HepG2 (cell line): ENCODE measurements at regions not wholly inside any gene's neighbourhood (a gene's known extent, or its start where the extent isn't known, plus 50 kb on each side); places are given as distances from the start of the nearest gene placed in this dataset.

Experiments
- ATAC-seq: fragments of 200-7000 bp; cut with Tn5 transposase; 3 replicates; pipeline ENCODE4 v1.9.1; 2020; ENCODE audit warnings: mild to moderate bottlenecking, moderate library complexity
- BruUV-seq: library from RNA; stranded (reverse); fragments of 400-500 nt; replicated peaks from 2 replicates; lab custom pipeline; 2021; lab: Mats Ljungman, UMichigan
- CTCF ChIA-PET: fragments of 300-600 bp; formaldehyde crosslinking; extraction: SDS; loops from one replicate; lab custom pipeline; 2021; ENCODE audit warnings: low total read pairs, inconsistent platforms, low intra/inter-chr PET ratio; lab: Yijun Ruan, JAX
- POLR2A ChIA-PET: fragments of 350-600 bp; sonication (Branson Sonifier 250); formaldehyde crosslinking; loops from one replicate; lab custom pipeline; 2020; ENCODE audit warnings: antibody characterized with exemption, inconsistent platforms; lab: Yijun Ruan, JAX
- DNase-seq: peaks from one replicate; pipeline ENCODE4 v3.0.0-alpha.2; 2015; ENCODE audit warnings: low spot score
- FAIRE-seq: peaks from 3 replicates; lab custom pipeline; 2011; peaks lifted over from hg19 to GRCh38; lab: Jason Lieb, UNC
- H2AFZ ChIP-seq: one replicate; pipeline ENCODE4 v1.6.1; 2011; ENCODE audit warnings: low read length, inconsistent platforms
- H3K27ac ChIP-seq: fragments of 300-600 bp; 3 replicates; pipeline ENCODE4 v1.8.0; 2011; ENCODE audit warnings: mixed run types, mild to moderate bottlenecking, mixed read lengths, low read length, inconsistent platforms; ENCODE audit not compliant: insufficient read depth; ENCODE audit errors: extremely low read length
- H3K27me3 ChIP-seq, 2 experiments: fragments of 200-600 bp in 1 of 2; 2 replicates in 1 of 2; 3 replicates in 1 of 2; pipeline versions ENCODE4 v1.6.0 to v1.8.0; 2011; ENCODE audit warnings: low read length in 2 of 2, mild to moderate bottlenecking in 2 of 2, moderate library complexity in 2 of 2, inconsistent platforms in 1 of 2; ENCODE audit not compliant: insufficient read depth in 2 of 2, control insufficient read depth in 1 of 2
- H3K36me3 ChIP-seq, 2 experiments: fragments of 200-600 bp in 1 of 2; replicated peaks in 1 of 2; 2 replicates in 1 of 2; 3 replicates in 1 of 2; pipeline versions ENCODE4 v1.5.1 to v1.8.0; 2011; ENCODE audit warnings: low read length in 2 of 2, inconsistent platforms in 1 of 2; ENCODE audit not compliant: insufficient read depth in 2 of 2, control insufficient read depth in 1 of 2
- H3K4me1 ChIP-seq: 2 replicates; pipeline ENCODE4 v1.5.1; 2012; ENCODE audit warnings: low read length, inconsistent platforms; ENCODE audit not compliant: insufficient read depth
- H3K4me2 ChIP-seq: 2 replicates; pipeline ENCODE4 v1.6.0; 2011; ENCODE audit warnings: low read depth, low read length, inconsistent platforms
- H3K4me3 ChIP-seq, 3 experiments: fragments of 200-600 bp in 1 of 3; sonication (generic), shearing (Covaris generic) in 1 of 3; replicated peaks in 1 of 3; 2 replicates each; pipeline ENCODE4 v1.5.1; 2011 to 2016; ENCODE audit warnings: low read length in 3 of 3, inconsistent platforms in 2 of 3, low read depth in 2 of 3, mild to moderate bottlenecking in 2 of 3, control low read depth in 1 of 3, mixed read lengths in 1 of 3; ENCODE audit not compliant: insufficient read depth in 1 of 3
- H3K79me2 ChIP-seq: one replicate; pipeline ENCODE4 v1.6.1; 2011; ENCODE audit warnings: low read length, inconsistent platforms; ENCODE audit not compliant: insufficient read depth
- H3K9ac ChIP-seq: 2 replicates; pipeline ENCODE4 v1.6.0; 2011; ENCODE audit warnings: mild to moderate bottlenecking, low read depth, low read length, inconsistent platforms; ENCODE audit not compliant: insufficient read depth
- H3K9me3 ChIP-seq: 2 replicates; pipeline ENCODE4 v1.5.1; 2012; ENCODE audit warnings: mild to moderate bottlenecking, low read length
- H4K20me1 ChIP-seq: 2 replicates; pipeline ENCODE4 v1.6.0; 2011; ENCODE audit warnings: inconsistent platforms, mild to moderate bottlenecking, low read length, moderate library complexity; ENCODE audit not compliant: insufficient read depth
- ARNT2 ChIP-seq: sonication (generic); formaldehyde crosslinking; IDR thresholded peaks from 2 replicates; pipeline ENCODE4 v1.8.0; 2022; ENCODE audit warnings: mild to moderate bottlenecking, low read depth, missing genetic modification reagents, moderate library complexity
- KDM4B ChIP-seq: sonication (generic); formaldehyde crosslinking; IDR thresholded peaks from 2 replicates; pipeline ENCODE4 v1.4.0; 2020; ENCODE audit warnings: missing genetic modification reagents
- MZF1 ChIP-seq: sonication (generic); formaldehyde crosslinking; IDR thresholded peaks from 2 replicates; pipeline ENCODE4 v1.8.1; 2023; ENCODE audit warnings: mild to moderate bottlenecking, missing genetic modification reagents, borderline replicate concordance
- NR2F2 ChIP-seq: IDR thresholded peaks from 2 replicates; pipeline ENCODE4 v1.6.1; 2012; ENCODE audit warnings: low read depth, inconsistent platforms, borderline replicate concordance
- ONECUT2 ChIP-seq: sonication (generic); formaldehyde crosslinking; IDR thresholded peaks from 2 replicates; pipeline ENCODE4 v1.4.0; 2020; ENCODE audit warnings: missing genetic modification reagents
- REL ChIP-seq: sonication (generic); formaldehyde crosslinking; conservative IDR thresholded peaks from 2 replicates; pipeline ENCODE4 v1.8.0; 2022; ENCODE audit warnings: mild to moderate bottlenecking, missing genetic modification reagents, moderate library complexity
- SIX1 ChIP-seq: sonication (generic); formaldehyde crosslinking; IDR thresholded peaks from 2 replicates; pipeline ENCODE4 v1.4.0; 2020; ENCODE audit warnings: missing genetic modification reagents, borderline replicate concordance
- SIX4 ChIP-seq: sonication (generic); formaldehyde crosslinking; IDR thresholded peaks from 2 replicates; pipeline ENCODE4 v1.4.0; 2020; ENCODE audit warnings: missing genetic modification reagents
- ZFAT ChIP-seq: sonication (generic); formaldehyde crosslinking; conservative IDR thresholded peaks from 2 replicates; pipeline ENCODE4 v1.8.1; 2023; ENCODE audit warnings: missing genetic modification reagents, inconsistent platforms
- ZHX2 ChIP-seq, 2 experiments: sonication (generic) in 1 of 2; formaldehyde crosslinking in 1 of 2; IDR thresholded peaks; 2 replicates each; pipeline versions ENCODE4 v1.6.1 to v1.9.0; 2014 to 2022; ENCODE audit warnings: antibody characterized with exemption in 1 of 2, borderline replicate concordance in 1 of 2, inconsistent platforms in 1 of 2, low read depth in 1 of 2, missing genetic modification reagents in 1 of 2
- ZNF263 ChIP-seq: sonication (generic); formaldehyde crosslinking; IDR thresholded peaks from 2 replicates; pipeline ENCODE4 v1.4.0; 2020; ENCODE audit warnings: missing genetic modification reagents
- ZNF329 ChIP-seq: sonication (generic); formaldehyde crosslinking; IDR thresholded peaks from 2 replicates; pipeline ENCODE4 v1.9.0; 2021; ENCODE audit warnings: low read depth, mild to moderate bottlenecking, missing genetic modification reagents
- ZNF512B ChIP-seq: sonication (generic); formaldehyde crosslinking; IDR thresholded peaks from 2 replicates; pipeline ENCODE4 v1.5.1; 2020; ENCODE audit warnings: missing genetic modification reagents, mild to moderate bottlenecking, borderline replicate concordance
- WGBS: methylation state at CpG from one replicate; pipeline ENCODE4 v1.1.6; 2017; ENCODE audit warnings: low lambda C conversion rate; 5-methylcytosine and 5-hydroxymethylcytosine counted together
- in situ Hi-C: cut with HindIII; loops from 2 replicates; pipeline ENCODE4 v1.10.0; 2017; ENCODE audit warnings: low pct_unique_long_range_greater_than_20kb; ENCODE audit not compliant: extremely low pct_ligation_motif_present
- intact Hi-C: fragments of 100-400 bp; cut with micrococcal nuclease; formaldehyde crosslinking; loops from one replicate; pipeline ENCODE4 v1.10.0; 2022; ENCODE audit not compliant: unreplicated experiment

- Histone ChIP-seq H3K27ac (no peak overlapping the region), H3K9ac (no peak overlapping the region), H3K4me3 (no peak overlapping the region), H3K36me3 (no peaks in the 10 kb centered on the region), H3K4me2 (no peak overlapping the region), H4K20me1 (no peaks in the 10 kb centered on the region), H3K4me1 (no peaks in the 10 kb centered on the region), H3K27me3 (peaks cover 0 to 8% of the 10 kb centered on the region in 2 experiments; a peak in 1 of 5 replicates), H2AFZ (no peak overlapping the region), H3K9me3 (no peaks in the 10 kb centered on the region), H3K79me2 (no peaks in the 10 kb centered on the region)
- in situ Hi-C loops = no loop called here
- ATAC-seq (no peak), DNase-seq (no peak), FAIRE-seq (no peak)
- intact Hi-C loops = no loop called here
- TF ChIP-seq KDM4B = no peak
- TF ChIP-seq ARNT2 = no peak
- TF ChIP-seq ZNF329 (CRISPR knock-in tag) = no peak
- TF ChIP-seq ZFAT = no peak
- TF ChIP-seq ONECUT2 (CRISPR knock-in tag) = no peak
- no peak for TF ChIP-seq SIX4 (CRISPR knock-in tag)
- no peak for TF ChIP-seq ZHX2 (IDR thresholded peaks at IDR 0.05; ENCODE audit: low read depth)
- no peak for TF ChIP-seq ZHX2 (CRISPR knock-in tag; IDR thresholded peaks at IDR 0.05; ENCODE audit: borderline replicate concordance)
- TF ChIP-seq NR2F2 = no peak
- TF ChIP-seq ZNF512B (CRISPR knock-in tag) = no peak
- no peak for TF ChIP-seq REL (CRISPR knock-in tag)
- no peak for TF ChIP-seq ZNF263 (CRISPR knock-in tag)
- TF ChIP-seq MZF1 (CRISPR knock-in tag) = no peak
- TF ChIP-seq SIX1 = no peak
- ChIA-PET POLR2A (no interaction called here), CTCF (no interaction called here)
- 69% methylated on average over 1 of the region's 2 CpGs for WGBS
- no TSS peak for BruUV-seq
These were observed 65.3 kb downstream of the FOS start for GRCh38 chr14:75343911-75344310.
